ENCODE measurements at regions not wholly inside any gene's neighbourhood (a gene's known extent, or its start where the extent isn't known, plus 50 kb on each side); places are given as distances from the start of the nearest gene placed in this dataset.
A peak's percentile ranks its signal among the peaks of the same experiment; 100 is the strongest.

DNA sequence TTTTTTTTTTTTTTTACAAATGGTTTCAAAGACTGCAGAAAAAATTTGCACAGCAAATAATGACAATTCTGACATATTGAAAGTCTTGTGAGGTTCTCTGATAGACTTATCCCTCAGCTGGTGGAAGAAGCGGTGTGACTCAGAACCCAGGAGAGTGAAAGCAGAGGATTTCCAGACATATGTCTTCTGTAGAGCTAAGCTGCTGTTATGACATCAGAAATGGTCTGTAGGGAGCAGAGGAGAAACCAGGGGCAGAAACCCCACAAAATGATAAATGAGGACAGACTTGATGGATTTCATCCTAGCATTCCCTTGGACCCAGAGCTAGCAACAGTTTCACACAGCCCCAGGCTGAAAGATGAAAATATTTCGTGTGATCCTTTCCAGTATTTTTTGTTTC, 582.6 kb downstream of the METTL15 start:
- Histone ChIP-seq H3K27ac (ENCODE audit: low read depth in 2 of 2, low read length in 2 of 2) (no peak overlapping the region), H3K9ac (ENCODE audit: low read length in 3 of 3) (no peak overlapping the region), H3K36me3 (ENCODE audit: control insufficient read depth in 2 of 3, insufficient read depth in 3 of 3, low read length in 3 of 3) (no peaks in the 10 kb centered on the region), H3K4me1 (ENCODE audit: control insufficient read depth in 2 of 3, insufficient read depth in 2 of 3, low read depth in 1 of 3, low read length in 3 of 3) (no peaks in the 10 kb centered on the region), H3K9me3 (ENCODE audit: control insufficient read depth in 2 of 3, insufficient read depth in 1 of 3, low read length in 3 of 3) (no peaks in the 10 kb centered on the region), H3K4me3 (ENCODE audit: low read length in 3 of 3) (no peak overlapping the region), H3K27me3 (ENCODE audit: control insufficient read depth, insufficient read depth, low read length) (no peaks in the 10 kb centered on the region)
- TF ChIP-seq, protein P1, sequence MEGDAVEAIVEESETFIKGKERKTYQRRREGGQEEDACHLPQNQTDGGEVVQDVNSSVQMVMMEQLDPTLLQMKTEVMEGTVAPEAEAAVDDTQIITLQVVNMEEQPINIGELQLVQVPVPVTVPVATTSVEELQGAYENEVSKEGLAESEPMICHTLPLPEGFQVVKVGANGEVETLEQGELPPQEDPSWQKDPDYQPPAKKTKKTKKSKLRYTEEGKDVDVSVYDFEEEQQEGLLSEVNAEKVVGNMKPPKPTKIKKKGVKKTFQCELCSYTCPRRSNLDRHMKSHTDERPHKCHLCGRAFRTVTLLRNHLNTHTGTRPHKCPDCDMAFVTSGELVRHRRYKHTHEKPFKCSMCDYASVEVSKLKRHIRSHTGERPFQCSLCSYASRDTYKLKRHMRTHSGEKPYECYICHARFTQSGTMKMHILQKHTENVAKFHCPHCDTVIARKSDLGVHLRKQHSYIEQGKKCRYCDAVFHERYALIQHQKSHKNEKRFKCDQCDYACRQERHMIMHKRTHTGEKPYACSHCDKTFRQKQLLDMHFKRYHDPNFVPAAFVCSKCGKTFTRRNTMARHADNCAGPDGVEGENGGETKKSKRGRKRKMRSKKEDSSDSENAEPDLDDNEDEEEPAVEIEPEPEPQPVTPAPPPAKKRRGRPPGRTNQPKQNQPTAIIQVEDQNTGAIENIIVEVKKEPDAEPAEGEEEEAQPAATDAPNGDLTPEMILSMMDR (IDR thresholded peaks at IDR 0.05; ENCODE audit: borderline replicate concordance, extremely low read depth, insufficient read depth) = no peak
- intact Hi-C loops (cut with DNase I) = no loop called here
- FAIRE-seq = no peak
- no peak for DNase-seq

DNA sequence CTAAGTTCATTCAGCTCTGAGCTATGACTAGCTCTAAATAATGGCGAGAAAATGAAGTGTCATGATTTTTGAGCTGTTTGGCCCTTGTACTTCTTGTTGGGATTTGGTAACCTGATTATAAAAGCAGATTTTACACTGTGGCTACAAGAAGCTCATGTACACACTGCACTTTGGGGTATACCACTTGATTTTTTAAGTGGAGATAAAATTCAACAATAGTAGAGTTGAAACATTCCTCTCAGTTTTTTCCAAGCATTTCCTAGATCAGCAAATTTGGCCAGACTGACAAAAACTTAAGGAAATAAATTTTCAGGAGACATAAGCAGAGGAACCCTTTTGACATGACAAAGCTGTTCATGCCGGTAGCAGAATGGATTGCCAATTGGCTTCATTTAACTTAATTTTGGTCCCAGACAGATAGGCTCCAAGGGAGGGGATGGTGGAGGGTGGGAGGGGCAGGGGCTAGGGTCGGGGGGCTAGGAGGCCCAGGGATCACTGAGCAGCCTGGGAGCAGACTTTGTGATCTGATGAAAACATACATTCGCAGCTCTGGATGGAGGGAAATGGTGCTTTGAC, 575.9 kb downstream of the METTL15 start:
- no peak for FAIRE-seq
- peak in 4 of 5 donors; percentile 38 to 74 (median 44) for DNase-seq
- H3K36me3 ChIP-seq (ENCODE audit: control insufficient read depth in 2 of 3, insufficient read depth in 3 of 3, low read length in 3 of 3) = no peaks in the 10 kb centered on the region

GRCh38 chr11:28679795-28680468, 571.7 kb downstream of the METTL15 start:
- Histone ChIP-seq H3K27me3 (ENCODE audit: control insufficient read depth, insufficient read depth, low read length) (no peaks in the 10 kb centered on the region), H3K9ac (ENCODE audit: low read length in 3 of 3) (no peak overlapping the region), H3K9me3 (ENCODE audit: control insufficient read depth in 2 of 3, insufficient read depth in 1 of 3, low read length in 3 of 3) (no peaks in the 10 kb centered on the region), H3K27ac (ENCODE audit: low read depth in 2 of 2, low read length in 2 of 2) (no peak overlapping the region), H3K36me3 (ENCODE audit: control insufficient read depth in 2 of 3, insufficient read depth in 3 of 3, low read length in 3 of 3) (no peaks in the 10 kb centered on the region), H3K4me3 (ENCODE audit: low read length in 3 of 3) (no peak overlapping the region), H3K4me1 (ENCODE audit: control insufficient read depth in 2 of 3, insufficient read depth in 2 of 3, low read depth in 1 of 3, low read length in 3 of 3) (no peaks in the 10 kb centered on the region)
- intact Hi-C loops (cut with DNase I) = no loop called here
- FAIRE-seq (no peak), DNase-seq (no peak)
- TF ChIP-seq, protein P1 (IDR thresholded peaks at IDR 0.05; ENCODE audit: borderline replicate concordance, extremely low read depth, insufficient read depth) = no peak

More for the DNA sequence above, 575.9 kb downstream of the METTL15 start:
- Histone ChIP-seq H3K4me1 (ENCODE audit: control insufficient read depth in 2 of 3, insufficient read depth in 2 of 3, low read depth in 1 of 3, low read length in 3 of 3) (no peaks in the 10 kb centered on the region), H3K27ac (ENCODE audit: low read depth in 2 of 2, low read length in 2 of 2) (no peak overlapping the region), H3K27me3 (ENCODE audit: control insufficient read depth, insufficient read depth, low read length) (no peaks in the 10 kb centered on the region), H3K9me3 (ENCODE audit: control insufficient read depth in 2 of 3, insufficient read depth in 1 of 3, low read length in 3 of 3) (no peaks in the 10 kb centered on the region), H3K9ac (ENCODE audit: low read length in 3 of 3) (no peak overlapping the region), H3K4me3 (ENCODE audit: low read length in 3 of 3) (no peak overlapping the region)
- TF ChIP-seq, protein P1 (IDR thresholded peaks at IDR 0.05; ENCODE audit: borderline replicate concordance, extremely low read depth, insufficient read depth) = no peak
- intact Hi-C loops (cut with DNase I) = no loop called here

Data from kidney (tissue), 13 donors.